Smooth muscle cell (in vitro differentiated cells): ENCODE measurements at regions not wholly inside any gene's neighbourhood (a gene's known extent, or its start where the extent isn't known, plus 50 kb on each side); places are given as distances from the start of the nearest gene placed in this dataset.

Experiments used
- DNase-seq: peaks from one replicate; lab custom pipeline; 2025; ENCODE audit not compliant: unreplicated experiment; lab: John Stamatoyannopoulos, UW
- H2AFZ ChIP-seq: fragments of 200-600 bp; sonication (generic); 2 replicates; pipeline ENCODE4 v1.6.0; 2016; ENCODE audit warnings: antibody characterized with exemption, low read depth, mild to moderate bottlenecking
- H3F3A ChIP-seq: fragments of 200-600 bp; sonication (generic); 2 replicates; pipeline ENCODE4 v1.6.0; 2017; ENCODE audit warnings: antibody characterized with exemption, low read depth
- H3K27ac ChIP-seq: fragments of 200-600 bp; sonication (generic); 2 replicates; pipeline ENCODE4 v1.5.1; 2016; ENCODE audit warnings: low read depth, mild to moderate bottlenecking
- H3K27me3 ChIP-seq: fragments of 200-600 bp; sonication (generic); 2 replicates; pipeline ENCODE4 v1.6.1; 2016; ENCODE audit warnings: low read depth, mild to moderate bottlenecking
- H3K36me3 ChIP-seq: fragments of 200-600 bp; sonication (generic); 2 replicates; pipeline ENCODE4 v1.5.1; 2016; ENCODE audit warnings: low read depth
- H3K4me1 ChIP-seq: fragments of 200-600 bp; sonication (generic); 2 replicates; pipeline ENCODE4 v1.5.1; 2016; ENCODE audit warnings: low read depth
- H3K4me2 ChIP-seq: fragments of 200-600 bp; sonication (generic); 2 replicates; pipeline ENCODE4 v1.6.0; 2016; ENCODE audit warnings: mild to moderate bottlenecking
- H3K4me3 ChIP-seq: fragments of 200-600 bp; sonication (generic); 2 replicates; pipeline ENCODE4 v1.5.1; 2016; ENCODE audit warnings: mild to moderate bottlenecking
- H3K79me2 ChIP-seq: fragments of 200-600 bp; sonication (generic); 2 replicates; pipeline ENCODE4 v1.6.0; 2016; ENCODE audit warnings: low read depth, mild to moderate bottlenecking
- H3K9ac ChIP-seq: fragments of 200-600 bp; sonication (generic); 2 replicates; pipeline ENCODE4 v1.6.0; 2016; ENCODE audit warnings: low read depth
- H3K9me3 ChIP-seq: fragments of 200-600 bp; sonication (generic); replicated peaks from 2 replicates; pipeline ENCODE4 v1.5.1; 2016; ENCODE audit warnings: low read depth
- H4K20me1 ChIP-seq: fragments of 200-600 bp; sonication (generic); 2 replicates; pipeline ENCODE4 v1.6.0; 2016; ENCODE audit warnings: low read depth
- WGBS: methylation state at CpG from one replicate; pipeline ENCODE4 v1.1.7; 2016; ENCODE audit warnings: low lambda C conversion rate; 5-methylcytosine and 5-hydroxymethylcytosine counted together
- TF ChIP-seq, protein P1 (sequence below): fragments of 200-600 bp; sonication (generic); IDR thresholded peaks from 2 replicates; pipeline ENCODE4 v1.5.1; 2017; ENCODE audit warnings: borderline replicate concordance, mild to moderate bottlenecking, antibody characterized with exemption; ENCODE audit not compliant: insufficient read depth, poor library complexity, severe bottlenecking

DNA sequence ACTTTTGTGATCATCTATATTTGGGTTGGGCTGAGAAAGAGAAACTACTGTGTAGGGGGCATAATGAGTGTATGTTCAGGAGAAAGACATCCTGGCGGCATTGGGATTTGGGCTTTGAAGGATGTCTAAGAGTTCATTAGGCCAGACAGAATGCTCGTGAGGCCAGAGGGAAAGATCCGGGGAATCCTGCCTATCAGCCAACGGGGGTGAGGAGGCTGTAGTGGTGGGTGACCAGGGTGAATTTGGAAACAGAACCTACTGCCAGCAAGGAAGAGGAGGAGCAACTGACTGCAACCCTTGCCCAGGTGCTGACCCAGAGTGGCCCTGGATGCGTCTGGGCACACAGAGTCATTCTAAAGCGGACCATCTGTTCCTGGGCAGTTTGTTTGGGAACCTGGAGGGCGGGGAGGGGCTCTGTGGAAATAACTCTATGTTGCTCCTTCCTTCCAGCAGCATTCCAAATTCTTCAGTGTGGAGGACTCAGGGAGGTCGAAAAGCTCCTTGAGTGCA, 56.9 kb upstream of the ECE1 start:
- Histone ChIP-seq H3K27ac (no peak overlapping the region), H3K4me3 (no peak overlapping the region), H3K27me3 (no peaks in the 10 kb centered on the region), H2AFZ (no peak overlapping the region), H3K4me1 (peaks cover 14% of the 10 kb centered on the region), H4K20me1 (peaks cover 29% of the 10 kb centered on the region), H3K79me2 (peaks cover 38% of the 10 kb centered on the region), H3K4me2 (peak overlapping the region; percentile 99), H3K9ac (no peak overlapping the region), H3K9me3 (no peaks in the 10 kb centered on the region), H3K36me3 (no peaks in the 10 kb centered on the region), H3F3A (peaks cover 6% of the 10 kb centered on the region)
- TF ChIP-seq, protein P1, sequence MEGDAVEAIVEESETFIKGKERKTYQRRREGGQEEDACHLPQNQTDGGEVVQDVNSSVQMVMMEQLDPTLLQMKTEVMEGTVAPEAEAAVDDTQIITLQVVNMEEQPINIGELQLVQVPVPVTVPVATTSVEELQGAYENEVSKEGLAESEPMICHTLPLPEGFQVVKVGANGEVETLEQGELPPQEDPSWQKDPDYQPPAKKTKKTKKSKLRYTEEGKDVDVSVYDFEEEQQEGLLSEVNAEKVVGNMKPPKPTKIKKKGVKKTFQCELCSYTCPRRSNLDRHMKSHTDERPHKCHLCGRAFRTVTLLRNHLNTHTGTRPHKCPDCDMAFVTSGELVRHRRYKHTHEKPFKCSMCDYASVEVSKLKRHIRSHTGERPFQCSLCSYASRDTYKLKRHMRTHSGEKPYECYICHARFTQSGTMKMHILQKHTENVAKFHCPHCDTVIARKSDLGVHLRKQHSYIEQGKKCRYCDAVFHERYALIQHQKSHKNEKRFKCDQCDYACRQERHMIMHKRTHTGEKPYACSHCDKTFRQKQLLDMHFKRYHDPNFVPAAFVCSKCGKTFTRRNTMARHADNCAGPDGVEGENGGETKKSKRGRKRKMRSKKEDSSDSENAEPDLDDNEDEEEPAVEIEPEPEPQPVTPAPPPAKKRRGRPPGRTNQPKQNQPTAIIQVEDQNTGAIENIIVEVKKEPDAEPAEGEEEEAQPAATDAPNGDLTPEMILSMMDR: no peak
- WGBS: 70% methylated on average over 8 of the region's 8 CpGs
- no peak for DNase-seq

DNA sequence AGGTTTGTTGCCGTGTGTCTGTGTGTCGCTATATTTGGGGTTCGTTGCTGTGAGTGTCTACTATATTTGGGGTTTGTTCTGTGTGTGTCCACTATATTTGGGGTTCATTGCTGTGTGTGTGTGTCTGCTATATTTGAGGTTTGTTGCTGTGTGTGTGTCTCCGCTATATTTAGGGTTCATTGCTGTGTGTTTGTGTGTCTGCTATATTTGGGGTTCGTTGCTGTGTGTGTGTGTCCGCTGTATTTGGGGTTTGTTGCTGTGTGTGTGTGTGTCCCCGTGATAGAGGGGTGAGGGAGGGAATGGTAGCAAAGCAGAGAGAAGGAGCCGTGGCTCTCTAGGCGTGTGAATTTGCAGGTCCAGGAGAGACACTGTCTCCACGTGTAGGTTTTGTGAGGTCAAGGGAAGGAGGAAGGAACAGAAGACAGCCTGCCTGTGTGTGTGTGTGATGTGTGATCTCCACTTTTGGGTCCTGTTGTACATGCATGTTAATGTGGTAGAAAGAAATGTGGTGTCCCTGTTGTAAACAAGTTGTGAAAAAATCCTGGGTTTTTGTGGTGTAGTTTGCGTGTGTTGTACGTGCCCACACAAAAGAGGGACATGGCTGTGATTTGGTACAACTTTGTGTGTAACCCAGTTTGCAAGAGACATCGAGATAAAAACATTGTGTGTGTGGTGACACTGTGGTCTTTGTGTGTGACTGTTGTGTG, 56.3 kb upstream of the ECE1 start:
- Histone ChIP-seq H4K20me1 (peaks cover 35% of the 10 kb centered on the region), H3K4me3 (peak overlapping the region; percentile 89), H3K36me3 (no peaks in the 10 kb centered on the region), H2AFZ (peak overlapping the region; percentile 56), H3K4me1 (peaks cover 14% of the 10 kb centered on the region), H3K4me2 (peak overlapping the region; percentile 99), H3K9ac (peak overlapping the region; percentile 29), H3K79me2 (peaks cover 44% of the 10 kb centered on the region), H3K27ac (no peak overlapping the region), H3K27me3 (no peaks in the 10 kb centered on the region), H3K9me3 (no peaks in the 10 kb centered on the region), H3F3A (peaks cover 6% of the 10 kb centered on the region)
- 75% methylated on average over 13 of the region's 13 CpGs for WGBS
- DNase-seq: no peak
- TF ChIP-seq, protein P1: no peak

DNA sequence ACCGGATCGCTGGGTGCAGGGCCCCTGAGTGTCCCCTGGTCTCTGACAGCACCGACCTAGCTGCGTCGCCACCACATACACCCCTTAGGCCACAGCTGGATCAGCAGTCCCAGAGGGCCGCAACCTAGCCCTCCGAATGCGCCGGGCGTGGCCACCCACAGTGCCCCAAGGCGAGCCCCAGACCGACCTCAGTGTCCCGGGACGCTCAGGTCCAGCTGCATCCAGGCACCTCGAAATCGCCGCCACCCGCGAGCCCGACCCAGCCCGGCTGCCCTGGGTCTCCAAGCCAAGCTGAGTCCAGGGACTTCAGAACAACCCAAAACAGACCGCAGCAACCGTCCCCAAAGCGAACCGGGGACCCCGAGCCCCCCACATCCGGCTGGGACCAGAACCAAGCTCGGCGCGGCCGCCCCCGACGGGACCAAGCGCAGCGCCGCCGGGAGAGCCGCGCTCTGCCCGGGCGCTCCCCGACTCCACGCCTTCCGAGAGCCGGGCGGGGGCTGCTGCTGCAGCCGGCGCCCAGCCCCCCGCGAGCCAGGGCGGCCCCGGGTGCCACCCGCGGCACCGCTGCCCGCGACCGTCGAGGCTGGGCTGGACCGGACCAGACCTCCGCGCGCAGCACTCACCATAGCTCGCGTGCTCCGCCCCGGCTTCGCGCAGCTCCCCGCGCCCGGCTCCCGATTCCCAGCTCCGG, 54.6 kb upstream of the ECE1 start:
- H3K9ac ChIP-seq: peak overlapping the region; percentile 85
- H3K4me3 ChIP-seq: peak overlapping the region; percentile 89
- peaks cover 6% of the 10 kb centered on the region for H3F3A ChIP-seq
- H3K4me1 ChIP-seq: peaks cover 14% of the 10 kb centered on the region
- no peaks in the 10 kb centered on the region for H3K9me3 ChIP-seq
- H3K27me3 ChIP-seq: no peaks in the 10 kb centered on the region
- H3K27ac ChIP-seq: peak overlapping the region; percentile 29
- H3K79me2 ChIP-seq: peaks cover 60% of the 10 kb centered on the region
- peak overlapping the region; percentile 99 for H3K4me2 ChIP-seq
- no peaks in the 10 kb centered on the region for H3K36me3 ChIP-seq
- H2AFZ ChIP-seq: no peak overlapping the region
- peaks cover 50% of the 10 kb centered on the region for H4K20me1 ChIP-seq
- under 1% methylated on average over 66 of the region's 74 CpGs for WGBS
- TF ChIP-seq, protein P1: no peak
- no peak for DNase-seq
